Brain microvascular endothelial cell (primary cell): ENCODE measurements at regions not wholly inside any gene's neighbourhood (a gene's known extent, or its start where the extent isn't known, plus 50 kb on each side); places are given as distances from the start of the nearest gene placed in this dataset.

Experiments
- DNase-seq: peaks from one replicate; pipeline ENCODE4 v3.0.0-alpha.2; 2020
- H3K27ac ChIP-seq: fragments of 250-450 bp; sonication (Bioruptor Pico); 2 replicates; pipeline ENCODE4 v1.5.1; 2020; ENCODE audit warnings: mild to moderate bottlenecking, moderate library complexity
- H3K27me3 ChIP-seq: fragments of 250-450 bp; sonication (Bioruptor Pico); replicated peaks from 2 replicates; pipeline ENCODE4 v1.5.1; 2020; ENCODE audit warnings: mild to moderate bottlenecking
- H3K36me3 ChIP-seq: fragments of 250-450 bp; sonication (Bioruptor Pico); replicated peaks from 2 replicates; pipeline ENCODE4 v1.5.1; 2020; ENCODE audit warnings: mild to moderate bottlenecking
- H3K4me3 ChIP-seq: 2 replicates; pipeline ENCODE4 v1.5.1; 2011; ENCODE audit warnings: low read depth, mild to moderate bottlenecking, control low read depth, low read length, moderate library complexity
- in situ Hi-C: cut with HindIII; loops from 2 replicates; pipeline ENCODE4 v1.10.0; 2017; ENCODE audit warnings: low sequenced_read_pairs, low pct_ligation_motif_present
- TF ChIP-seq, protein P1 (sequence below): IDR thresholded peaks from 2 replicates; pipeline ENCODE4 v1.5.1; 2011; ENCODE audit warnings: low read depth, mild to moderate bottlenecking, moderate library complexity, low read length, control low read depth, inconsistent platforms; ENCODE audit errors: missing control alignments

GRCh38 chr5:99398976-99399375 lies 470.2 kb upstream of the CHD1 start:
- Histone ChIP-seq H3K27ac (no peak overlapping the region), H3K36me3 (no peaks in the 10 kb centered on the region), H3K27me3 (no peaks in the 10 kb centered on the region), H3K4me3 (no peak overlapping the region)
- in situ Hi-C loops, result no loop called here
- TF ChIP-seq, protein P1, sequence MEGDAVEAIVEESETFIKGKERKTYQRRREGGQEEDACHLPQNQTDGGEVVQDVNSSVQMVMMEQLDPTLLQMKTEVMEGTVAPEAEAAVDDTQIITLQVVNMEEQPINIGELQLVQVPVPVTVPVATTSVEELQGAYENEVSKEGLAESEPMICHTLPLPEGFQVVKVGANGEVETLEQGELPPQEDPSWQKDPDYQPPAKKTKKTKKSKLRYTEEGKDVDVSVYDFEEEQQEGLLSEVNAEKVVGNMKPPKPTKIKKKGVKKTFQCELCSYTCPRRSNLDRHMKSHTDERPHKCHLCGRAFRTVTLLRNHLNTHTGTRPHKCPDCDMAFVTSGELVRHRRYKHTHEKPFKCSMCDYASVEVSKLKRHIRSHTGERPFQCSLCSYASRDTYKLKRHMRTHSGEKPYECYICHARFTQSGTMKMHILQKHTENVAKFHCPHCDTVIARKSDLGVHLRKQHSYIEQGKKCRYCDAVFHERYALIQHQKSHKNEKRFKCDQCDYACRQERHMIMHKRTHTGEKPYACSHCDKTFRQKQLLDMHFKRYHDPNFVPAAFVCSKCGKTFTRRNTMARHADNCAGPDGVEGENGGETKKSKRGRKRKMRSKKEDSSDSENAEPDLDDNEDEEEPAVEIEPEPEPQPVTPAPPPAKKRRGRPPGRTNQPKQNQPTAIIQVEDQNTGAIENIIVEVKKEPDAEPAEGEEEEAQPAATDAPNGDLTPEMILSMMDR, result no peak
- DNase-seq, result no peak

DNA sequence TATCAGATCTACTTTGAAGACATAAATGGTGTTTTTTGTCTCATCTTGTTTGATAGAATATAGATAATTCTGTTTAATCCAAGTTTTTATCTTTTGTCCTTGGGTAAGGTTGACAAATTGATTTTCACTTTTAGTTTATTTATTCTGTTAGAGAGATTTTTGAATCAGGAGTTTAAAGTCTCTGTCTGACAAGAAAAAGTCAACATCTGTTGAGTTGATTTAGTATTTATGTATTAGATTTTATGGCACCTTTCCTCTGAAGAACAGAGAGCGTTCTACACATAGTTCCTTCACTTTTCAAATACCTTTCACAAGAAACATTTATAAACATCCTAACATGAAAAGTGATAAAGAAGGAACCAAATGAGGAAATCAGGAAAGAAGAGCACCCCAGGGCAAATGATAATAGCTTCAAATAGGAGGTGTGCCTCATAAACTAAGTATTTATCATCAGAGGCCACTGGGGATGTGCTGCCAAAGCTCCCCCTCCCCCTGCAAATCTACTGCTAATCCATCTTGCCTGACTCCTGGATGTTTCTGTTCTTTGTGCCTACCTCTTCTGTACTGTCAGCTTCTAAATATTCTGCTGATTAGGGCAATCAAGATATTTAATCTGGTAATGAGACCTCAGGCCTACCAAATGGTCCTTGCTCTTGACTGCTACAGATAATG lies 457.7 kb upstream of the CHD1 start:
- Histone ChIP-seq H3K36me3 (no peaks in the 10 kb centered on the region), H3K27me3 (no peaks in the 10 kb centered on the region), H3K27ac (no peak overlapping the region), H3K4me3 (no peak overlapping the region)
- in situ Hi-C loops, result no loop called here
- TF ChIP-seq, protein P1, result no peak
- DNase-seq, result no peak

GRCh38 chr5:99379187-99379586 lies 450.4 kb upstream of the CHD1 start:
- Histone ChIP-seq H3K4me3 (no peak overlapping the region), H3K36me3 (no peaks in the 10 kb centered on the region), H3K27me3 (no peaks in the 10 kb centered on the region), H3K27ac (no peak overlapping the region)
- TF ChIP-seq, protein P1, result no peak
- in situ Hi-C loops, result no loop called here
- no peak for DNase-seq

GRCh38 chr5:99378443-99378842 lies 449.6 kb upstream of the CHD1 start:
- H3K27ac ChIP-seq, result no peak overlapping the region
- in situ Hi-C loops, result no loop called here
- H3K4me3 ChIP-seq, result no peak overlapping the region
- DNase-seq, result no peak
- H3K27me3 ChIP-seq, result no peaks in the 10 kb centered on the region
- TF ChIP-seq, protein P1, result no peak
- H3K36me3 ChIP-seq, result no peaks in the 10 kb centered on the region

DNA sequence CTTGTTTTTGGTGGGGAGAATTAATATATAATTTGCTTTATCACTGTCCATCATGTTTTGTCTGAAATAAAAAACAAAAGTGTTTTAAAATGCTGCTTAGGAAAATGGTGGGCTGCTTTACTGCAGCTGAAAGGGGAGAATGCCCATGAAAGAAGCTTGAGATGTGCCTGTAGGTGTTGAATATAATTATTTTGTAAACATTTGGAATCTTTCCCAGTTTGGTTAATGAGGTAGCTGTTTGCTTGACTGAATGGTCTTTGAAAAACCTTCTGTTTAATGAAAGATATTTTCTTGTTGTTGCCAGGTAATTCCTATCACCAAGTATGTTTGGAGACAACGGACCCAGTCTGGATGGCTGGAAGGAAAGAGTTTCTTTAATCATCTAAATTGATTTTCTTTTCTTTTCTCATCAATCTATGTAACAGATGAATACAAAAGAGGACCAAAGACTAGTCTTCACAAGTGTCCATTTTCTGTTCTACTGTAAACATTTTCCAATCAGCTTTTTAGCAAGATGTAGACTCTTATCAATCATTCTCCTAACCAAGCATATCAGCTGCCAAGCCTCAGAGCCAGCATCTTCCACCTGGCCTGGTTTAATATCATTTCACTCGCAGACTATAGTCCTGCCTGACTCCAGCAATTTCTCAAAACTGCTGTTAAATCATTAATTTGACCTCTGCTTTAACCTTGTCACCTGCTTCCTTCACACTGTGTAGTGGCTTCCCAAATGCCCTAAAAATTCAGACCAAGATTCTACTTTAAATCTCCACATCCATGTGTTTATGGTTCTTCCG lies 441.2 kb upstream of the CHD1 start:
- no peak overlapping the region for H3K4me3 ChIP-seq
- no peak for DNase-seq
- no peak overlapping the region for H3K27ac ChIP-seq
- no peaks in the 10 kb centered on the region for H3K27me3 ChIP-seq
- in situ Hi-C loops, result no loop called here
- no peaks in the 10 kb centered on the region for H3K36me3 ChIP-seq
- TF ChIP-seq, protein P1, result no peak
